GM21737 (cell line): ENCODE measurements at regions not wholly inside any gene's neighbourhood (a gene's known extent, or its start where the extent isn't known, plus 50 kb on each side); places are given as distances from the start of the nearest gene placed in this dataset.

Experiments
- ATAC-seq: cut with Tn5 transposase; IDR thresholded peaks from one replicate; pipeline ENCODE4 v1.9.1; 2021; ENCODE audit warnings: mild to moderate bottlenecking, moderate library complexity; ENCODE audit not compliant: unreplicated experiment

DNA sequence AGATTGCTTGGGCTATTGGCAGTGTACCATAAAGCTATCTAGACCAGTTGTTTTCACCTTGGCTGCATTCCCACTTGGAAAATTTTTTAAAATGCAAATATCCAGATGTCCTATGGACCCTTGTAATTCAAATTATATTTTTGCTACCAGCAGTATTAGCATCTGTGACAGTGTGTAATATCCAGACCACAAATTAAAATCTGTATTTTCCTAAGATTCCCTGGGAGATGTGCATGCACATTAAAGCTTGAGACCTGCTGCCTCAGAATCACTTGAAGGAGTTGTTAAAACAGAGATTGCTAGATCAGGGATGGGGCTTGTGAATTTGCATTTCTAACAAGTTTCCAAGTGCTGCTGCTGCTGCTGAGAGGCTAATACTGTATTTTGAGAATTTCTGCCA is 381.2 kb upstream of the PDE4D start:
- ATAC-seq, result no peak

DNA sequence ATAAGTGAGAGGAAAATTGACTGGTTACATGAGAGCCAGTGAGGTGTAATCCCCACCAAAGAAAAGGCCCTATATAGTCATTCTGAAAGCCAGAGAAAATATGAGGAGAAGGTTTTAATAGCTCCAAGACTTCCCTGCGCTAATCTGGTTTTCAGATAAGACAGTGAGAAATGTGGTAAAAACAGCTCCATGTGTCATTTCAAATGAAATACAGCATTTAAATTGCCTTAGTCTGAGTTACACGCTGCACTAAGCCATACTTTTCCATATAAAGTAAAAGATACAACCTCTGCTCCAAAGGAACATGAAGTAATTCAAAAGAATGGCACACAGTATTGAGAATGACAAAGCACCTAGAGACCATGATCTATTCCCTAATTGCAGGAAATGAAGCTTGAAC is 378.0 kb upstream of the PDE4D start:
- ATAC-seq, result no peak

DNA sequence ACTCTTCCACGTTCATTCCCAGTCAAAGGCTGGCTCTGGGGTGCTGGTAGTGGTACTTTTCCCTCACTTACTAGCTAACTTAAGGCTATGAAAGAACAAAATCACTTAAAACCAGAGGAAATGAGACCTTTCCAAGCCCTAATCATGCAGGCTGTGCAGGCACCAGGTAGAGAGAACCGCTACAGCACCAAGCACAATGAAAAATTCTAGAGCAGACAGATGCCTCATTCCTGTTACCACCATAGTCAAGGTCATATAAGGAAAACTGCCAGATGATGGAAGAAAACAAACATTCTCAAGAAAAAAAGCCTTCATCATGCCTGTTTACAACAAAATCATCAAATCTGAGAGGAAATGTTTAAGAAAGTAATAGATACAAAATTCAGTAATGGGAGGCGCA is 374.4 kb upstream of the PDE4D start:
- ATAC-seq, result no peak

DNA sequence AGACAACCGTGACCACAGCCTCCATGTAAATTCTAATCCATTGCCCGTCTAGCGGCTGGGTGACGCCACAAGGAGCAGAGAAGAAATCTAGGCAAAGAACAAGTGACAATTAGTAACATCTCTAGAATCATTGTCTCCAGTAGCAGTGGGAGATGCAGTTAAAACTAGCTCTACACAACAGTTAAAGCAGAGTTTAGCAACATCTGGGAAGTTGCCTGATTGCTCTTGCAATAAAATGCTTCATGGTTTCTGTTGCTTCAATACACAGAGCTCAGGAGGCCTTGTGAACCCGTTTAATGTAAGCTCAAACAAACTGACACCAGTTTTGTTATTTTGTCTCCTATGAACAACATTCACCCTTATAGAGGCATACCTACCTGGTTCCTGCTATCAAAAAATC is 369.8 kb upstream of the PDE4D start:
- no peak for ATAC-seq

DNA sequence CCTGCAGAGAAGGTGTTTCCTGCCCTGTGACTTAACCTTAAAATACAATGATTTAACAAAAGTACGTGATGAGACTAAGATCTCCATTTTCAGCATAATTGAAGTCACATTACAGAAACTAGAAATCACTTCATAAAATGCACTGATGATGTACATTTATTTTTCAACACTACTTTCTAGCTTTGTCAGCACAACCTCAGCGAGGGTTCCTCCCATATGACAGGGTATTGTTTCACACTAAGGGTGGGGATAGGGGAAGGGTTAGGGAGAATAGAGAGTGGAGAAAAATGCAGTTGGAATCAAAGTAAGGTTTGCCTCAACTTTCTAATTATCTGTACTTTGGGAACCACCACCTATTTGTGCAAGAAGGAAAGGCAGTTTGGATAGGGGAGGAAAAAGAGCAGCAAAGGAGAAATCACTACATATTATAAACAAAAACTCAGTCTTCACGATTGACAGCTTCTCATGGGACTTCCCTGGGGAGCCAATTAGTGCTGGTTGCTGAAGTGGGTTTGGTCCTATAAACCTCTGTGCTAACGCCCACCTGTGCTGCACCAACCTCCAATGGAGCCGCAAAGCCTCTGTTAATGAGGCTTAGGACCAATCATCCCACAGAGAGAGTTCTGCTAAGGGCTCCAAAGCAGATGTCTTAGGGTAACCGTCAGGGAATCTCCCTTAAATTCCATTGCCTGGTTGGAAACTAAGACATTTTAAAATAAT is 369.2 kb upstream of the PDE4D start:
- ATAC-seq, result no peak

DNA sequence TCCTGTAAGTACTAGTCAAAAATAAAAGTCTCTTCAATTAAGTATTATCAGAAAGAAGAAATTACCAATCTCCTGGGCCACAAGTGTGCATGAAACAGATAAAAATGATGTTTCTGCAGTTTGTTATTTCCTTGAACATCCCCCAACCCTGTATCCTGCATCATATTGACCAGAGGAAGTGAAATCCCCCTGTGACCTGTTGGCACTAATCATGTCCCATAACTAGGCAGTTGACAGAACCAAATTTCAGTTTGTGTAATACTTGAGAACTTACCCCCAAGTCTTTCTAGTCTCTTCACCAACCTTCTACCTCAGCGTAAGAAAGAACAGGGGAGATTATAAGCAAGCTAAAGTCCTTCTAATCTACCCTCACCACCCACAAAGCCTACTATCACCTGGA is 368.2 kb upstream of the PDE4D start:
- no peak for ATAC-seq

DNA sequence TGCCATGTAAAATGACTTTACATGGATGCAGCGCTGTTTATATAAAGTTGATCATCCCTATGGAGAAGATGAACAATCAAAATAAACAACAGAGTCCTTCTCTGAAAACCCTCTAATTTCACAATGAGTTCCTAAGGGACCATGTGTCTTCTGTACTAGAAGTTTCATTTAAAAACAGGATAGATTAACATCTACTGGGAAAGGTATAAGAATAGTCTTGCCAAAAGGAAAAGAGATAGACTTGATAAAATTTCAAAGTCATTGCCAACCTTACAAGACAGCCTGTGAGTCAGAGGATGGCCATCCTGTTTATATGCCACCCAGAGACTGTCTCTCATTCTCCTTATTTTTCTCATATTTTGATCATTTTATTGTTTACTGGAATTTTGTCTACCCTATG is 367.1 kb upstream of the PDE4D start:
- no peak for ATAC-seq

DNA sequence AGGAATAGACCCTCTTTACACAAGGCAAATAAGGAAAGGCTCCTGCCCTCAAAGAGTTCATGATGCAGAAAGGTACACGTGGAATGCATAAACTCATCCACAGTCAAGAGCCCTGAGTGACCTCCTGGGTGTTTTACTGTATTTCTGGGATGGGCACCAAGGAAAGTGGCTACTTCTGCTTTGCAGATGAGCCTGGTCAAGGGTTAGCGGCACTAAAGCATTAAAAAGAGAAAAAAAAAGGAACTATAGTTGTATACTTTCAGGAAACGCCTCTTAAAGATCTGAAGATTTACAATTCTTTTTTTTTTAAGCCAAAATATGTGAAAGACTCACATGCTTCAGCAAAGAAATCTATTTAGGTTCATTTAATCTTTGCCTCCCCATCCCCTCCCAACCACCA is 366.2 kb upstream of the PDE4D start:
- ATAC-seq, result no peak

DNA sequence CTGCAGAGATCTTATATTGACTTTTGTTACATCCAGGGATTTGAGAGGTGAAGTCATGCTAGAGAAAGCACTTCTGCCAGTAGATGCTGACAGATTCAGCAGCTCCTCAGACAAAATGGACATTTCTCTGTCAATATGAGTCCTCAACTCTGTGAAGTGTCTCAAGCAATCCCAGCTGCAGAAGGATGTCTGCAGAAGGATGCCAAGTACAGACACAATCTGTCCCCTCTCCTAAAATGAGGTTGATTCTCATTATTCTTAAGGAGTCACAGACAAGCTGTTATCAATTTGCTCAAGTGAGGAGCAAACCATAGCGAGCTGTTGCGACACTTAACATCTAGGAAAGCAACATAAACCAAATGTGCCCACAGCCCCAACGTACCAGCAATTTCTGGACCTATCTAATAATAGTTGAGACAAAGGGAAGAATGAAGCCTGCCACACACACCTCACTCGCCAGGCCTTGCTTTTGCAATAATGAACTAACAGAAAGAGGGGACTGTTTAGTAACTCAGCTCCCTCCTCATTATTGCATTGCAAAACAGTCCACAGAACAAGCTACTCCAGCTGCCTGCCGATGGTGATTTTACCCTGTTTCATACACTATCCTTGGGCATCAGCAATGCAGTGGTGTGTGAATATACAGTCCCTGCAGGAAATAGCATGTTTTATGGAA is 364.2 kb upstream of the PDE4D start:
- no peak for ATAC-seq

DNA sequence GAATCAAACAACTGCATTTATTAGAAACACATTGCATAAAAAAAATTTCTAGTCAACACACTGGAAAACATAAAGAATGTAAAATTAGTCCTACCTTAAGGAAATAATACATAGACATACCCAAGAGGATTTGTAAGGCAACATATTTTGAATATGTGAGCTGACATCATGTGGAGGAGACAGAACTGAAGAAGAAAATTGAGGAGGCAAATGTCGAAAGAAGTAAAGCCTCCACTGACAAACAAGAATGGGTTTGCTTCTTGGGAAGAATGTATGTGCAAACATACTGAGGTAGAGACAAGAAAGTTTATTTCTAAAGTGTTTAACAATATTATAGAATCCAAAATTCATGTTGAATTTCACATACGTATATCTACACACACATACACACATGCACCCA is 363.0 kb upstream of the PDE4D start:
- ATAC-seq, result no peak

DNA sequence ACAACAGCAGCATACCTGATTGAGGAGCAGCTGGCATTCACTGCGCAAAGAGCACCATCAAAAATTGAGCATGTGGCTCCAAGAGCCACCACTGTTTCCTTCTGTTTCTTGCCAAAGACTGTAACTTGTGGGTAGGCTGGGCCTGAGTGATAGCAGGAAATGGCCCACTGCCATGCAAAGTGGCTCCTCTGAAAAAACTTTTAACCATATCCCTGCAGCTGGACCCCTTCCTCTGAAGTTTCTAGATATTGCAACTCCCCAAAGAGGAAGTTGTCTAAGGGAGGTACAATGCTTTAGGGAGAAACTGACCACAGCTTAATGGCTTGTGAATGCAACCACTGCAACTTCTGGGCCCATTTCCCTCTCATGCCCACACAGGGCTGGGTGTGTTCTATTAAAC is 355.4 kb upstream of the PDE4D start:
- peak; percentile 94 for ATAC-seq

DNA sequence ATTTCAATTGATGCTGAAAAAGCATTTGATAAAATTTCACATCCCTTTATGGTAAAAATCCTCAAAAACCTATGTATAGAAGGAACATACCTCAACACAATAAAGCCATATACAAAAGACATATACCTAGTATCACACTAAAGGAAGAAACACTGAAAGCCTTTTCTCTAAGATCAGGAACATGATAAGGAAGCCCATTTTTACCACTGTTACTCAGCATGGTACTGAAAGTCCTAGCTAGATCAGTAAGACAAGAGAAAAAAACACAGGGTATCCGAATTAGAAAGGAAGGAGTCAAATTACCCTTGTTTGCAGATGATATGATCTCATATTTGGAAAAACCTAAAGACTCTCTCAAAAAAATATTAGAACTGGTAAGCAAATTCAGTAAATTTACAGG is 350.2 kb upstream of the PDE4D start:
- no peak for ATAC-seq

DNA sequence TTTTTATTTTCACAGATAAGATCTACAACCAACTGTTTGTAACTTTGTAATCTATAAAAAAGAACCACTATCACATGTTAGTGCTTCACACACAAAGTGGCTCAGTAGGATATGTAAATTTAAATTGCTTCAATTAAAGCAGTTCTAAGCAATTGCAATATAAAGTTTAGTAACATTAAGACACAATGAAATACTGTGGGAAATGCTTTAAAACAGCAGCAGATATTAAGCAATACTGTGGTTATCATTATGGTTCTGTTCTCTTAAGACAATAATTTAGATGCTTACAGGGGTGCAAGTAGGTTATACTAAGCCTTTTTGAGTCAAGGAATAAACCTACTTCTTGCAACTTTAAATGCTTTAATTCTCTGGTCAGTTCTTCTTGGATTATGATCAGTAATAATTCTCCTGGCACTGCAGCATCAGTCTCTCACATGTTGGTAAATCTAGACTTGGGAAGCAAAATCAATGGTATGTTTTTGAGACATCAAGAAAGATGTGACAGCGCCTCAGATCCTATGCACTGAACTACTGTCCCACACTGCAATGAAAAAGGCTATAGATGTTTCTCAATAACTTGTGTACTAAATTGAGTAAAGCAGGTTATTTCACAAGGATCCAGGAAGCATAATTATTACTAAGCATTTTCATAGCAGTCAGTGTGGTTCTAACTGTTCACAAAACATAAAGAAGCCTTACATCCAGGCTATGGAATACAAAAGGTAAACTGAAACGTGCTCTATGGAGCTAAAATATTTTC is 338.7 kb upstream of the PDE4D start:
- ATAC-seq, result no peak

DNA sequence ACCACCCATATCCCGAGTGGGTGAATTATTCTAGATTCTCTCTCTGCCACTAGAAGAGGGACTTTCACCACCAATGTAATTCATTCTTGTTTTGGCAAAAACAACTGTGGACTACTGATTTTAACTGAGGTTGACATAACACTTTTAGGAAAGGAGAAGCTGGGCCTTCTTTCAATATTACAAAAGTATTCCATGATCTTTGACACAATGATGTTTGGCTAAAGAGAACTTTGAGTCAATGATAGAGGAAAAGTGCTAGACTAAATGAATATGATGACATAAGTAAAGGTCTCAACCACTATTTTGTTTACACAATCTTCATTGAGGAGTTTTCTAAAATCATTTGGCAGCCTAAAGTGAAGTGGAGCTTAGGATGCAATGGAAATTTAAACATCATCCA is 336.9 kb upstream of the PDE4D start:
- ATAC-seq, result no peak

DNA sequence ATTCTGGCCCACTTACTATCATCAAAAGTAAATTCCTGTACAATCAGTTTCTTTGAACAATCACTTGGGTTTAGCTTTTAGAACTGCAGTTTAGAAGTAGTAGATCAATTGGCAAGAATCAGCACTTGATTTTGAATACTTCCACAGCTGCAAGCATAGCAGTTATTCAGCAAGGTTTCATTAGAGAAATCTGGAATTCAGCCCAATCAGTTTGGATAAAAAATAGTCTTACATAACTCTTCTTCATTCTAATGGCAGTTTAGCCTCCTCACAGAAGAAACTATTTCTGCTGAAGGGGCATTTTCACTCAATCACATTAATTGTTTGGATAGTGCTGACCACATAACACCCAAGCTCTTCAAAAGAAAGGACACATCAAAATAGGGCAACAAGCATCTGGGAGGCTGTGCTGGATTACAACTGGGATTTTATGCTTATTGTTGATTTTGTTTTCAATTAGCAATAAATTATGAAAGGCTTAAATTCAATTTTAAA is 336.2 kb upstream of the PDE4D start:
- no peak for ATAC-seq

DNA sequence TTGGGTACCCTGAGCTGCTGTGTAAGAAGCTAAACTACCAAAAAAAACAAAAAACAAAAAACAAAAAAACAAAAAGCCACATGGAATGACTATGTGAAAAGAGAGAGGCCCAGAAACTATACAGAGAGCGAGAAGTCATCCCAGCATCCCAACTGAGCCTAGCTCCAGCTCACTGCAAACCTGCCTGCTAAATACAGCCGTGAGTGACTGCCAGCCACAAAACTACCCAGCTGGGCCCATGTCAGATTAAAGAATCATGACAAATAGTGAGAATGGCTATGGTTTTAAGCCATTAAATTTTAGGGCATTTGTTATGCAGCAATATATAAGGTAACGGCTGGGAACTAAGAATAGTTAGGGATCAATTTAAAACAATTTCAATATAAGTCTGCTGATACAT is 335.1 kb upstream of the PDE4D start:
- no peak for ATAC-seq

DNA sequence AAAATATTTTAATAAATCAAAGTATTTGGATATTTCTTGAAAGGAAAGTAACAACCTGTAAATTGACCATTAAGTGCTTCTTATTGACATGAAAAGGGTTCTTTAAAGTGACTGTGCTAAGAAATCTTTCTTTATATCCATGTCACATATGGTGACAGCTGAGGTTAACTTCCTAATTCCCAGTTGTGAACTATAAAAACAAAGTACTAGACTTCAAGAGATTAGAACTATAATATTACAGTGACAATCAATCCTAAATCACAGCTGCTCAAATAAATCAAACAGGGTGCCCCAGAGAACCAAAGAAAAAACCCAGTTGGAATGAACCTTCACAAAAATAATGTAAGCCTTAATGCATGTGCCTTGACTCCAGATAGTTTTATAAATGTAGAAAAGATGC is 332.6 kb upstream of the PDE4D start:
- ATAC-seq, result no peak

DNA sequence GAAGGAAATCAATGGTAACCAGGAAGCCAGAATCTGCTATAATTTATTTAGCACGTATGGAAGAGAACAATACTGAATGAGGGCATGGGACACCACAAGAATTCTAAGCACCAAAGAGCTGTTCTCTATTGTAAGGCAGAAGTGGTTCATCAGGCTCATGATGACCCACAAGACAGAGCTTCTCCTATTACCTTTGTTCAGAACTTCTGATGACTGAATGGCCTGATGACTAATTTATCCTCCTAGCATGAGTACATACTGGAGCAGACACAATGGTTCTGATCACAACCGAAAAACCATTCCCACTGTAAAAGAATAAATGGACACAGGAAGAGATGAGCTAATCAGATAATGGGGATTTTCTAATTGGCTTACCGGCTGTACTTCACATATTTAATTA is 329.8 kb upstream of the PDE4D start:
- ATAC-seq, result no peak

DNA sequence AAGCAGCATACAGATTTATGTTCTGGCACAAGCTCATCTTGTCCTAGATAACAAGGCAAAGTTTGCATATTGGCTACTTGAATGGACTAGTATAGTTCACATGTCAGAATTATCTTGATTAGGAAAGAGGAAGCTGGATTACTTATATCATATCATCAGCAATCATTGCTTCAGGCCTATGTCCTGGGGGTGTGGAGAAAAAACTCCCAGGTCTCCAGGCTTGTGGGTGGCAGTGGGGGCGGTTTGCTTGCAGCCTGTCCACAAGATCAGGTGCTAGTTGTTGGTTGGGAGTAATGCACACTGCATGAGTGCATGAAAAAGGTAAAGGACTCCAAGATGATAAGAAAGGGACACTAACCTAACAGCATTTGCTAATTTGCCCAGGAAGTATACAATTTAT is 326.4 kb upstream of the PDE4D start:
- no peak for ATAC-seq

DNA sequence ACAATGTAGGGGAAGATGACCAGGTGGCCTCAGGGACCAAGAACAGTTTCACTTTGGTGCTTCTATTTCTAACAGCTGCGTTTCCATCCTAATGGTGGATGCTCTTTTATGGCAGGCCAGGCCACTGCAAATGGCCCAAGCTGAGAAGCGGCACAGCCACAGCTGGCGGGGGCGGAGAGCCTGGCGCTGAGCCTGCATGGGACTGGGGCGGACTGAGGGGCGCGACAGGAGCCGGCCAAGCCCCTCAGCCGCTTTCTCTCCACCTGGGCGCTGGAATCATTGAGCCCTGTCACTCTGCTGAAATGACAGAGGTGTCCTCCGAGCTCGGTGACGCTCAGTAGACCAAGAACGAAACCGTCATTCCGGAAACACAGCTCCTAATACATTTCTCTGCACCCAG is 317.3 kb upstream of the PDE4D start:
- no peak for ATAC-seq

DNA sequence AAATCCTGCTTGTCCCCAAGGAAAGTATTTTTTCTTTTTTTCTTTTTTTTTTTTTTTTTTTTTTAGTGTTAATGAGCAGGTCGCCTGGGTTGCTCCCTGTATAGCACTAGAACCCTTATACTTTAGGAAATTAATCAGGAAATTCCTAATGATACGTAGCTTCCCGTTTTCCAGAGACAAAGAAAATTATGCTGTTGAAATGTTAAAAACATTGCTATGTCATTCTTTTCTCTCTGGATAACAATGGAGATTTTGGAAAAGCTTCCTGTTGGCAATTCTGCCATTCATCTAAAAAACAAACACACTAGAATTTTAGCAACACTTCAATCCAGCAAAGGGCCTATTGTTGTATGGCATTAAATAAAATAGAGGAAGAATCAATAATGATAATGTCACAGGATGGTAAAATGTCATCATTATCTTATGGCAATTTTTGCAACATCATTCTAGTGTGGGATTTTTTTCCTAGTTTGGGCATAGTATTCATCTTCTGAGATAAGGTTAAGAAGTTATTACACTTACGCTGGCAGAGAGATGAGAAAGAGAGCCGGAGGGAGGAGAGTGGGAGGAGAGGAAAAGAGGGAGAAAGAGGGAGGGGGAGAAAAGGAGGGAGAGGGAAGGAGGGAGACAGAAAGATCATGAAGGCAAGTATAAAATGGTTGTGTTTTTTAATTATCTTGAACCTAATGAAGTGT is 315.8 kb upstream of the PDE4D start:
- ATAC-seq, result no peak
